Suppressor macrophage (primary cell): ENCODE measurements at regions not wholly inside any gene's neighbourhood (a gene's known extent, or its start where the extent isn't known, plus 50 kb on each side); places are given as distances from the start of the nearest gene placed in this dataset.
"Not testable (repeated sequence)": the region's sequence is repeated elsewhere in the genome, so short reads cannot be mapped to it uniquely, and the experiment has no call there.

Experiments
- DNase-seq, 4 experiments: peaks; one replicate each; pipeline ENCODE4 v3.0.0-alpha.2; 2020 to 2022

DNA sequence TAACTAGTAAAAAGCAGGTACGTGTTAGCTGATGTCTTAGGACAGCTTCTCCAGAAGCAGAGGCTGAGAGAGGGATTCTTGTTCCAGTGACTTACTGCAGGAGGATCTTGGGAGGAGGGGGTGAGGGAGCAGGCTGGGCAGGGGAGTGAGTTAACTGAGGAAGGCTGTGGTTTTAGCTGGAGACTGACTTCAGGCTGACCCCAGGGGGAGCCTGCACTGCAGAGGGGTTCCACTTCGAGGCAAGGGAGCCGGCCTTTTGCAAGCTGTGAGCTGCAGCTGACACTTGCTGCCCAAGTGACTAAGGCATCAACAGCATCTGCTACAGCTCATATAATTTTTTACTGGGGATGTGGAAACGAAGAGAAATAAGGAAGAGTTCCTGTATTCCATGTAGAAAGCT lies 50.4 kb upstream of the SOD1 start:
- DNase-seq: peak in 1 of 4 experiments; percentile 13

DNA sequence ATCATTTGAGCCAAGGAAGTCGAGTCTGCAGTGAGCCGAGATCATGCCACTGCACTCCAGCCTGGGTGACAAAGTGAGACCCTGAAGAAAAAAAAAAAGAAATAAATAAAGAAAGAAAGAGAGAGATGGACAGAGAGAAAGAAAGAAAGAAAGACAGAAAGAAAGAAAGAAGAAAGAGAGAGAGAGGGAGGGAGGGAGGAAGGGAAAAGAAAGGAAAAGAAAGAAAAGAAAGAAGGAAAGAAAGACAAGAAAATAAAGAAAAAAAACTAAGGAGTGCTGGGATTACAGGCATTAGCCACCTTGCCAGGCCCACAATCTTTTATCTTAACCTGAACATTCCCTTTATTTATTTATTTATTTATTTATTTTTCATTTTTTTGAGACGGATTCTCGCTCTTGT lies 51.7 kb upstream of the SOD1 start:
- no peak for DNase-seq

DNA sequence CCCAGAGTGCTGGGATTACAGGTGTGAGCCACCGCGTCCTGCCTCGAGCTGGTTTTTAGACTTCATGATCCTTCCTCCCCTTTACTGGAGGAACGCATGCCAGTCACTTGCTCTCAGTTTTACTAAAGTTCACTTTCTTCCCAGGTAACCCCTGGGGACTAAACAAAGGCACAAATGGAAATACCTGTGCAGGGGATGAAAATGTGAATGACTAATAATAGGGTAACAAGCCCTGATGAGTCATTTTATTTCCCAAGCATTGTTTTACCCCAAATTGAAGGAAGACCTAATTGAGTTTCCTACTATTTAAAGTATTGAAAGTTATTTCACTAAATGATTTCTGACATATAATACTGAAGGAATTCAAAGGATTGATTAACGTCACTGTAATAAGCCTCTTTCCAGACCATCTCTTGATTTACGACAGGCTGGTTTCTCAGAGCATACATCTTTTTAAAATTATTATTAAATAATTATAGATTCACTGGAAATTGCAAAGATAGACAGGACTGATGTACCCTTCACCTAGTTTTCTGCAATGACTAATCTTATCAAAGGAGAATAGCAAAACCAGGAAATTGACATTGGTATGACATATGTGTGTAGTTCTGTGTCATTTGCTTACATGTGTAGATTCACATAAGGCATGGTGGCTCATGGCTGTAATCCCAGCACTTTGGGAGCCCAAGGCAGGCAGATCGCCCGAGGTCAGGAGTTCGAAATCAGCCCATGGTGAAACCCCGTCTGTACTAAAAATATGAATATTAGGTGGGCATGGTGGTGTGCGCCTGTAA lies 53.2 kb upstream of the SOD1 start:
- no peak for DNase-seq

DNA sequence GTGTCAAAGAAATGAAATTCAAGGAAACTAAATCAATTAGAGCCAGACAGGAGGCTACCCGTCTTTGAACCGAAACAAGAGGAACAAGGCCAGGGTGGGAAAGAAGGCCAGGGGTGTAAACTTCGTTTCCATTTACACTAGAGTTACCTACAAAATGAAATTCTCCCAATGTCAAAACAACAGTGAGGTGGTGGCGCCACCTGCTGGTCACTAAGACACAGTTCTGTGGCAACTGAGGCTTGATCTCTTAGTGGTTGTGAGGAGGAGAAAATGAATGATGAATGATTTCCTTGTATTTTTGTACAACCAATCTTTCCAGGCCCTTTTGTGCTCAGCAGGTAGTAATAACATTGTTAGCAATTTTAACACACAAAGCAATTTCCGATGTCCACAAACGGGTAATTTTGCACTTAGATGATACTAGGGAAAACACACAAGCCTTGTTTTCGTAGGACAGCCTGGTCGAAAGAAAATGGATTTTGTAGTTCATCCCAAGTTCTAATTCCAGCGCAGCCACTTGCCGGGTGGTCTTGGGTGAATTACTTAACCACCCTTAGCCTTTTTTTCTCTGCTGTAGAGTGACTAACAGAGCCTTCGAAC lies 54.8 kb upstream of the SOD1 start:
- peak; percentile 82 to 90 (median 88) for DNase-seq

DNA sequence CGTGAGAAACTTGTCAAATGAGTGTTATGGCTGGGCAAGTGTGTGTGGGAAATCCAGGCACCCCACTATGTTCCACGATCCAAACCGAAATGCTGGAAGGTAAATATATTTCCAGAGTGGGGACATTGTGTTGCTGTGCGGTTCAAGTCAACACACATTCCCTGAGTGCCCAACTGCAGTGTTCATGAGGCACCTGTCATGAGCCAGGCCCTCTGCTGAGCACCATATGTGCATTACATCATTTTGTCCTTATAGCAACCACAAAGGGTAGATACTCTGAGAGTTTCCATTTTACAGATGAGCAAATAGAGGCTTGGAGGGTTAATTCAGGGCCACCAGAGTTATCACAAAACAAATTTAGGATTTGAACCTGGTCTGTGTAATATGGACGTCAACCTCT lies 59.9 kb upstream of the SOD1 start:
- no peak for DNase-seq

DNA sequence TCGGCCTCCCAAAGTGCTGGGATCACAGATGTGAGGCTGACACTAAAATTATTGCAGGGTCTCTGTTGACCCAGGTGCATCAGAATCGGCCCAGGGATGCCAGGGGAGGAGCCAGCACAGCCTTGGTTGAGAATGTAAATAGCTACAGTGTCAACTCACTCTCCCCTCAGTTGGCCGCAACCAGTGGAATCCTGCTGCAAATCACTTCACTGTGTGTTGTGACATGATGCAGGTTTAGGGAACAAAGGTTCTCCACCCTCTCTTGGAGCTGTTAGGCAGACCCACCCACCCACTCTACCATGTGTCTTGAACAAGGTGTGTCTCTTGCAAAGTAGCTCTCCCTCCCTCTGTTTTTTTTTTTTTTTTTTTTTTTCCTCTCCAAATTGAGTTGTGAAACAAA lies 60.5 kb upstream of the SOD1 start:
- no peak for DNase-seq

DNA sequence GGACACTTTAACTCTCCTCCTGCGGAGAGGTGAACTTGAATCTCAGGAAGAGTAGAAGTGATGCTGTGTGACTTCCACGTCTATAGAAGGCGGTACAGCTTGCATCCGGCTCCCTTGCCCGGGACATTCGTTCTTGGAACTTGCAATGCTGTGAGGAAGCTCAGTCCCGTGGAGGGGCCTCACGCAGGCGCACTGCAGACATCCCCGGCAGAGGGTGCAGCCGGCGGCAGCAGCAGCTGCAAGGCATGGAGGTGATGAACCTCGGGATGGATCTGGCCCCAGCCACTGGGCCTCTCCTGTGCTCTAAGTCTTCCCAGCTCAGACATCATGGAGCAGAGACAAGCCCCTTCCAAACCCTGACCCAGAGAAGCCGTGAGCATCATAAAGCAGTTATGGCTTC lies 61.8 kb upstream of the SOD1 start:
- DNase-seq: no peak

DNA sequence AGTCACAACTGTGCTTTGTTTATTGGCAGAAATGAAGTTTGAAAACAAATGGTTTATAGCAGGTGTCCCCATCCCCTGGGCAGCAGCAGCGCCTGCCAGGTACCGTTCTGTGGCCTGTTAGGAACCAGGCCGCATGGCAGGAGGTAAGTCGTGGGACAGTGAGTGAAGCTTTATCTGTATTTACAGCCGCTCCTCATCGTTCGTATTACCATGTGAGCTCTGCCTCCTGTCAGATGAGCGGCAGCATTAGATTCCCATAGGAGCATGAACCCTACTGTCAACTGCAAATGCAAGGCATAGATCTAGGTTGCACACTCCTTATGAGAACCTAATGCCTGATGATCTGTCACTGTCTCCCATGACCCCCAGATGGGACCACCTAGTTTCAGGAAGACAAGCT lies 63.4 kb upstream of the SOD1 start:
- DNase-seq: no peak

DNA sequence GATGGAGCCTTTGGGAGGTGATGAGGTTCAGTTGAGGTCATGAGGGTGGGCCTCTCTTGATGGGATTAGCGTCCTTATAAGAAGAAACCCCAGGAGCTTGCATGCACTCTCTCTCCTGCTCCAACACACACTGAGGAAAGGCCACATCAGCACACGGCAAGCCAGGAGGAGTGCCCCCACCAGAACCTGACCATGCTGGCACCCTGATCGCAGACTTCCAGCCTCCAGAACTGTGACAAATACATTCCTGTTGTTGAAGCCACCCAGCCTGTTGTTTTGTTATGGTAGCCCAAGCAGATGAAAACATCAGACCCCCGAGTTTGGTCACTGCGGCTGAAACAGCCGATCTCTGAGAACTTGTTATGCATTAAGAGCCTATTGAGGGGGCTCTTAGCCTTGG lies 64.8 kb upstream of the SOD1 start:
- no peak for DNase-seq

DNA sequence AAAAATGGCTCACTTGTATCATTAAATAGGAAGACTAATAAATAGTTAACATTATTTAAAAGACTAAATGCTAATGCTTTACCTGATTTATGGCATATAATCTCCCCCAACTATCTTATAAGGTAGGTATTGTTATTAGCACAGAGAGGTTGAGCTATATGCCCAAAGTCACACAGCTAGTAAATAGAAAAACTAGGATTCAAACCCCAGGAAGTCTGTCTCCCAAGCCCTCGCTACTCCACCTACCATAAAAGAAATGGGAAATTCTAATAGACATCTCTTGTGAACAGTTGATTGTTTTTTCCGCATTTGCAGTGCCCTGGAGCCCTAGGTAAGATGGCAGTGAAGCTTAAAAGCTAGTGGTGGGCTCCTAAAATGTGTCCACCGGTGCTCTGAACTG lies 65.2 kb upstream of the SOD1 start:
- no peak for DNase-seq

DNA sequence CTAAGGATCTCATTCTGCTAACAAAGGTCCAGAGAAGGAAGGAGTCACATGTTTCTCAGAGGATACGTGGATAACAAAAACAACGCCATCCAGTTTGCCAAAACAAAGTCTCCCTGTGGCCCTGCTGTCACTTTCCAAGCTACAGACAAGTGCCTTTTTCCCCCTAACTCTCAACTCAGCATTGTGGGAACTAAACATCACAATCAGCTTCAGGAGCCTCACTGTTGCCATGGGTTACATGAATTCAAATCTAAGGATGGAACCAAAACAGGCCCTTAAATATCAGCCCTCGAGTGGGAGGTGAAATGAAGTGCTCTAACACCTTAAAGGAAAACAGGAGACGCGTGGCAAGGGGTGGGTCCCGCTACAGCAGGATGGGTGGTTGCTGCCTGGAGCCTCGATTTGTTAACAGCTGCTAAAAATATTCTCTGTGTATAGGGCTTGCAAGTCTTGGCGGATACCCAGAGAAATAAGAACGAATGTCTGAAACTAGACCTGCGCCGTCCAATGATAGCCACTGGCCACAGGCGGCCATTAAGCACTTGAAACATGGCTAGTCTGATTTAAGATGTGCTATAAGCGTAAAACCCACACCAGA lies 66.4 kb upstream of the SOD1 start:
- DNase-seq: no peak

DNA sequence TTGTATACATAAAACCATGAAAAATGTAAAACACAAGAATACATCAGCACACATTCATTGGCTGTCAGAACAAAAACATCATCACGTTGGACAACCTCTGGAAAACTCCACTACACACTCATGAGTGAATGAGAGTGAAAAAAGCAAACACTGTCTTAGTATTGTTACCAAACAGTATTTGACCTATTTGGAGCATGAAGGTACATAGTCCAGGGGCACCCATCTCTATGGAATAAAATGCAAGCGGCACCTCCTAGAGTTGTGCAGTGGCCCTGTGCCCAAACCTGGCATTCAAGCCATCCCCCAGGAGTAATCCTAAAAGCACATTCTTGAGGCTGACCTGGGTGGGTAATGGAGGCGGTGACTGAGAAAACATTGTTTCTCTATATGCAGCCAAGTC lies 67.0 kb upstream of the SOD1 start:
- DNase-seq: no peak

DNA sequence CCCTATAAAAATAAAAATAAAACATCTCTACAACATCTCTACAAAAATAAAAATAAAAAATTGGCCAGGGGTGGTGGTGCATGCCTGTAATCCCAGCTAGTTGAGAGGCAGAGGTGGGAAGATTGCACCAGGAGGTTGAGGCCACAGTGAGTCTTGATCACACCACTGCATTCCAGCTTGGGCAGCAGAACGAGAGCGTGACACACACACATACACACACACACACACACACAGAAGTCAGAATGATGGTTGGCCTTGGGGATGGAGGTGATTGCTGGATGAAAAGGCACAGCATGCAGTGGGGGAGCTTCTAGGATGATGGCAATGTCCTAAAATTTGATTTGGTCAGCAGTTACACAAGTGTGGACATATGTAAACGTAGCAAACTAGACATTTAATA lies 69.7 kb upstream of the SOD1 start:
- DNase-seq: no peak

DNA sequence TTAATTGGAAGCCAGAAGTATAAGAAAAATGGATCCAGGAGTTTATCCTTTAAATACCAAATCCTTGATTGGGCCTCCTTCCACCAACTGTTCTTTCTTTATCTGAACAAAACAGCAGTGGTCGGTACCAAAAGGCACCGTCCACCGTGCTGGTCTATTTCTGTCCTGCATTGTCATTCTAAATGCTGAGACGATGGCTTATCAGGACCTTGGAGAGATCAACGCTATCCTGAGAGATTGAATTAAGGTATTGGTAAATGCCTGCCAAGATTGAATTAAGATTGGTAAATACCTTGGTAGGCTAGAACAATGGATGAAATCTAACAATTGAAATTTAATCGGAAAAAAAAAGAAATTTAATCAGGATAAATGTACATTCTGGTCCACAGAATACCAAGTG lies 73.4 kb upstream of the SOD1 start:
- DNase-seq: no peak

DNA sequence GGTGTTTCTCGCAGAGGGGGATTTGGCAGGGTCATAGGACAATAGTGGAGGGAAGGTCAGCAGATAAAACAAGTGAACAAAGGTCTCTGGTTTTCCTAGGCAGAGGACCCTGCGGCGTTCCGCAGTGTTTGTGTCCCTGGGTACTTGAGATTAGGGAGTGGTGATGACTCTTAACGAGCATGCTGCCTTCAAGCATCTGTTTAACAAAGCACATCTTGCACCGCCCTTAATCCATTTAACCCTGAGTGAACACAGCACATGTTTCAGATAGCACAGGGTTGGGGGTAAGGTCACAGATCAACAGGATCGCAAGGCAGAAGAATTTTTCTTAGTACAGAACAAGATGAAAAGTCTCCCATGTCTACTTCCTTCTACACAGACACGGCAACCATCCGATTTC lies 75.6 kb upstream of the SOD1 start:
- not testable (repeated sequence) for DNase-seq

DNA sequence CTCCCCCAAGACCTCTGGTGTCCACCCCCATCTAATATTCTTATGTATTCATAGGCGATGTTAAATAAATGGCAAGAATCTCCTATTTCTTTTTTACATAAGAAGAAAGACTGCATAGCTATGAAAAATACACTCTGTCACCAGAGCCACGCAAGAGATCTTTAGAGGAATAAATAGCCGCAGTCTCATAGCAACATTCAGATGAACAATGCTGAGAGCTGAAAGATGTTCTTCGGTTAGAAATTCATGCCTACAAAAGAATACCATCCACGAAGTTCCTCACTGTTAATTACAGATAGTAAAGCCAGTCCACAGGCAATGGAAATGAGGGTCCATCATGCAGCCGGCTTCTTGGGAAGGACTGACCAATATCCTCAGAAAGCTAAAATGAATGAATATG lies 76.0 kb upstream of the SOD1 start:
- no peak for DNase-seq

DNA sequence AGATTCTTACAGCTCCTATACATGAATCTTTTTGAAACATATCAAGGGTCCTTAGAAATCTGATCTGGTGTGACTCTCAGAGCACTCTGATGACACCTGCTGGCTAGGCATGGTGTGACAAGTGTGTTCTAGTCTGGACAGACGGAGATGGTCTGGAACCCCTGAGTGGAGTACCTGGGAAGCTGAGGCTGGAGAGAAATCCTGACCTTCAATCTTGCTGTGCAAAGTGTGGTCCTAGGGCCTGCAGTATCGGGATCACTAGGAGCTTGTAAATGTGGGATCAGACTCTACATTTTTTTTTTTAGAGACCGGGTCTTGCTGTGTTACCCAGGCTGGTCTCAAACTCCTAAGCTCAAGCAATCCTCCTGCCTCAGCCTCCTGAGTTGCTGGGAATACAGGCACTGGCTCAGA lies 78.6 kb upstream of the SOD1 start:
- DNase-seq: peak; percentile 79 to 87 (median 86)

DNA sequence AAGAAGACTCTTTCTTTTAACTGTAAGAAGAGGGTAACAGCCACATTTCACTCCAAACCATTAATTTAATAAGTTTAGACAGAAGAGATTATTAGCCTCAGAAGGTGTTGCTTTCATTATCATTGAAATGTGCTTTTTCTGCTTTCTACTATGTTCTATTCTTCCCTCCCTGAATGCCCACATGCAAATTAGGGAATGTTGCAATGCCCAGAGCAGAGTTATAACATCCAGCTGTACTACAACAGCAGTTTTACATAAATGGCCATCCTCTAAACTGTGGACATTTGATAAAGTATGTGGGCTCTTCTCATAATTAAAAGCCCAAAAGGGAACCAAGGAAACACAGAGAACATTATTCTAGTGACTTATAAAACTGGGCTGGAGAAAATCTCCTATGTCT lies 82.2 kb upstream of the SOD1 start:
- peak in 2 of 4 experiments; percentile 20 to 46 for DNase-seq

DNA sequence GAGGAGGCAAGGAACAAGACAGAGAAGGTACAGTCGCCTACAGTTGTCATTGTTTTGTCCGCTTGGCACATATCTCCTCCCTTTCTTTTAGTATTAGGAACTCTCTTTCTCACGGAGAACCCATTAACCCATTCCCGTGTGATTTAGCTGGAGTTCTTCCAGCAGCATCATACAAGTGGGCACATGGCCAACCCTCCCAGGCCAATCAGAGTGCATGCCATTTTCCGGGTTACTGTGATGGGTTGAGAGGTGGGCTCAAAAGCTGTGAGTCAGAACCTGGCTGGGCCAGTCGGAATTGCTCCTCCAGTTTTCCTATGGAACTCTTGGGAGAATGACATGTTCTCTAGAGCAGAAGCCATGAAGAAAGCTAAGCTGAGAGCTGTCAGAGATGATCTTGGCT lies 83.1 kb upstream of the SOD1 start:
- no peak for DNase-seq

DNA sequence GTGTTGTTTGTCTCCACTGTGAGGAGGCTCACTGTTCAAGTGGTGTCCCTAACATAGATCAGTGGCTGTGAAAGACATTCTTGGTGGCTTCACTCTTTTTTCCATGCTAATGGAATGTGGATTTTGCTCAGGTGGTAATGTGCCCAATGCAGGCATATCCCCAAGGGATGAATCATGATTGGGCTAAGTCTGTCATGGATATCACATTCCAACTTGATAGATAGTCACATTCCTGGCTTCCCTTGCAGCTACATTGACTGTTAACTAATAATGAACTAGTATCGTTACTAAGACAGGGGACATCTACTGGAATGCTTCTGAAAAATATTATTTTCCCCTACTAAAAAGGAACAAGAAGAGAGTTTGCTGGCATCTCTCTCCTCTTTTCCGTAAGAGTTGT lies 86.3 kb upstream of the SOD1 start:
- DNase-seq: no peak

DNA sequence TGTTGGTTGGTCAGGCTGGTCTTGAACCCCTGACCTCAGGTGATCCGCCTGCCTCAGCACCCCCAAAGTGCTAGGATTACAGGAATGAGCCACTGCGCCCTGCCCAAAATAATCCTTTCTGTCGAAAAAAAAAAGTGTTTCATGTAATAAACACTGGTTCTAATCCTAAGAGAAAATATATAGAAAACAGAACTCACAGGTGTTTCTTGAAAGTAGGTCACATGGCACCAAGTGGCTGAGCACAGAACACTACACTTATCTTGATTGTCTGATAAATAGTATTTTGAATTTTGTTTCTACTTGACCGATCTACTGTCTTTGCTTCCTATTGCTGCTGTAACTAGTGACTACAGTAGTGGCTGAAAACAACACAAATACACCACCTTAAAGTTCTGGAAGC lies 87.6 kb upstream of the SOD1 start:
- DNase-seq: no peak

DNA sequence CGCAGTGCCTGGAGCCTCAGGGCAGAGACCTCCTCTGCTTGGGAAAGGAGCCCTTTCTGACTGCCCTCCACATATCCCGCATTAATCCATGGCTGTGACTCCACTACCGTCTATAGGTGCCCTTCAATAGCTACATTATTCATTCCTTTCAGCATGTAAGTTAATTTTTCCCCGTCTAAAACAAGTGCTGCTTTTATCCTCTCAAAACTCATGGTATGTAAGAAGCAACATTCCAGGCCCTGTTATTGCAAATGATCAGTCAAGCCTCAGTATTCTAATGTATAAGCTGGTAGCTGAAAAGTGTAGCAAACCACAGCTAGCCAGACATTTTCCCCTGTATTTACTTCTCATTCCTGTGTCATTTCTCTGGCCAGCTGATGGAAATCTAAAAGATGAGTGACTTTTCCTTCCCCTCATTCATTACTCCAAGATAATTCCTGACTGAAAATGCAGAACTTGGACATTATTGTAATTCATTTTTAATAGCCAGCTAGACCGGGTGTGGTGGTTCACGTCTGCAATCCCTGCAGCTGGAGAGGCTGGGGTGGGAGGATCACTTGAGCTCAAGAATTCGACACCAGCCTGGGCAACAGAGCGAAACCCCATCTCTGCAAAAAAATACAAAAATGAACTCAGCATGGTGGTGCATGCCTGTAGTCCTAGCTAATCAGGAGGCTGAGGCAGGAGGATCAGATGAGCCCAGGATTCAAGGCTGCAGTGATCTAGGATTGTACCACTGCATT lies 88.5 kb upstream of the SOD1 start:
- DNase-seq: no peak

DNA sequence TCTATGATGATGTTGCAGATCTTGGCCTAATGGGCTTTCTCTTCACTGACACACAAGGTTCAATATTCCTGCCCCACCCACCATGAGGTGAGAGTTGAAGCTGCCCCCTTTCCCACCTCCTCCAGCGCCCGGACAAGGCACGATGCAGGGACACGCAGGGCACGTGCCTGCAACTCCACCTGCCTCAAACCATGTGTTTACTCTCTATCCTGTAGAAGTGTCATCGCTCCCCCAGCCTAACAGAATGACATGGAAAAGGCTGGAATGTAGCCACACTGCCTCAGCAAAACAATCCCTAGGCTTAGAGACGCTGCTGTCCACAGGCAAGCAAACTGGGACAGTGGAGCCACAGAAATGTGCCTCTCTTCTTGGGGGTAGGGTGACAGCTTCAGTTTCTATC lies 92.9 kb upstream of the SOD1 start:
- DNase-seq: no peak

DNA sequence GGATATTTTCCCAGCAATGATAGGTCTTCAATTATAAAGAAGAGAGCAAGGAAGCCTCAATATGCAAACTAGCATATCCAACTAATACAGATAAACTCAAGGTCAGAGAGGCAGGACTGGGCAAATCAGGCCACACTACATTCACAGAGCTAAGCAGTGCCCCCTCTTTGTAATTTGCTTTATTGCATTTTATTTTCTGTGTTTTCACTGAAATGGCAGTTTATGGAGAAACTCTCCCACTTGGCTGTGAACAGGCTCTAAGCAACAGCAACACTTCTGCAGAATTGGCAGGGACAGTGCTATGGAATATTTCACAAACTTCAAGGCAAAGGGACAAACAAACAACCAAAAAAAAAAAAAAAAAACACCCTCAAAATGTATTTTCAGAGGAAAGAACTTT lies 93.4 kb upstream of the SOD1 start:
- DNase-seq: peak in 3 of 4 experiments; percentile 7 to 22 (median 11)
